Activated T-cell treated with anti-CD3 and anti-CD28 coated beads for 24 hours (primary cell): ENCODE measurements at regions not wholly inside any gene's neighbourhood (a gene's known extent, or its start where the extent isn't known, plus 50 kb on each side); places are given as distances from the start of the nearest gene placed in this dataset.
"Not testable (repeated sequence)": the region's sequence is repeated elsewhere in the genome, so short reads cannot be mapped to it uniquely, and the experiment has no call there.

Experiments
- DNase-seq: peaks from one replicate; pipeline ENCODE4 v3.0.0-alpha.2; 2020; ENCODE audit warnings: low read depth

DNA sequence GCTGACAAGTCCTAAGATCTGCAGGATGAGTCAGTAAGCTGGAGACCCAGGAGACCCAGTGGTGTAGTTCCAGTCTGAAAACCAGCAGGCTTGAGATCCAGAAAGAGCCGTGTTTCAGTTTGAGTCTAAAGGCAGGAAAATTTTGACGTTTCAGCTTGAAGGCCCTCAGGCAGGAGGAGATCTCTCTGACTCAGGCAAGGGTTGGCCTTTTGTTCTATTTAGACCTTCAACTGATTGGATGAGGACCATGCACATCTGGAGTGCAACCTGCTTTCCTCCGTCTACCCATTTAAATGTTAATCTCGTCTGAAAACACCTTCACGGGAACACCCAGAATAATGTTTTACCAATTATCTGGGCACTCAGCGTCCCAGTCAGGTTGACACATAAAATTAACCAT lies 69.5 kb downstream of the NPIPA7 start:
- not testable (repeated sequence) for DNase-seq

DNA sequence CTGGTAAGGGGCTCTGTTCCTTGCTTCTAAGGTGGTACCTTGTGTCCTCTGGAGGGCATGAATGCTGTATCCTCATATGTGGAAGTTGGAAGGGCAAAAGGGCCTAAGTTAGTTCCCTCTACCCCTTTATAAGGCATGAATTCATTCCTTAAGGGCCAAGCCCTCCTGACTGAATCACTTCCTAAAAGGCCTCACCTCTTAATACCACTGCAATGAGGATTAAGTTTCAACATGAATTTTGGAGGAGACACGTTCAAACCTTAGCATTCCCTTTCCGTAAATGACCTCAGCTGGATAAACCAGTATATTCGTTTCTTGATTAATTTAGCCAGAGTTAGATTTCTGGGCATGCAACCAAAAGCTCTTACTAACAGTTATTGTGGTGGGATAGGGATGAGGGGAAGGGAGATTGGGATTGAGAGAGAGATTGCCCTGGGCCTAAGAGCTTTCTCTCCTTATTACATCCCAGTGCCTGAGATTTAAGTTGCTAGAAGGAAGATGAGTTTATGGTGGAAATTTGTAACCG lies 70.8 kb downstream of the NPIPA7 start:
- not testable (repeated sequence) for DNase-seq

DNA sequence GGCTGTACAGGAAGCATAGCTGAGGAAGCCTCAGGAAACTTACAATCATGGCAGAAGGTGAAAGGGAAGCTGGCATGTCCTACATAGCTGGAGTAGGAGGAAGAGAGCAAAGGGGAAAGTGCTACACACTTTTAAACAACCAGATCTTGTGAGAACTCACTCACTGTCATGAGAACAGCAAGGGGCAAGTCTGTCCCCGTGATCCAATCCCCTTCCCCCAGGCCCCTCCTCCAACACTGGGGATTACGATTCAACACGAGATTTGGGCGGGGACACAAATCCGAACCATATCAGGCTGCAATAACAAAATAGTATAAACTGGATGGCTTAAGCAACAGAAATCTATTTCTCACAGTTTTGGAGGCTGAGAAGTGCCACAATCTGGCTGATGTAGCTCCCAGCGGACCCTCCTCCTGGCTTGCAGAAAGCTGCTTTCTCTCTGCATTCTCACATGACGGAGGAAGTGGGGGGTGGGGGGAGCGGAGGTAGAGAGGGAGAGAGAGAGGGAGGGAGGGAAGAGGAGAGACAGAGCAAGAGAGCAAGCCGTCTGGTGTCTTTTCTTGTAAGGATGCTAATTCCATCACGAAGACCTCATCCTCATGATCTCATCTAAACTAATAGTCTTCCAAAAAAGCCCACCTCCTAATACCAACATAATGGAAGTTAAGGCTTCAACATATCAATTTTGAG lies 72.9 kb downstream of the NPIPA7 start:
- not testable (repeated sequence) for DNase-seq

DNA sequence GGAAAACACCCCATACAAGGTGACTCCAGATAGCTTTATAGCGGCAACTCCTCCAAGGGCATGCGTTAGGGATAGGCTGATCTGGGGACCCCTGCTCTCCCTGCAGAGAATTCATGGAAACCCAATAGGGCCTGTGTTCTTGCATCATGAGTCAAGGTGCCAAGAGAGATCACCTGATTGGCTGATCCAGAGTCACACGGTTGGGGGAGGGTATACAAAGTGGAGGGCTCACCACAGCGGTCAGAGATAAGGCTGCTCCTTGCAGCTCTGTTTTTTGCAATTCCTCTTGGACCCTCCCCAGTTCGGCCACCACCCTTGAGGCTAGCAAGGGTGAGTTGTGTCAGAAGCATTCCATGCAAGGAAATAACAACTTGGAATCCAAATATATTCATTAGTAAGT lies 79.6 kb downstream of the NPIPA7 start:
- not testable (repeated sequence) for DNase-seq

DNA sequence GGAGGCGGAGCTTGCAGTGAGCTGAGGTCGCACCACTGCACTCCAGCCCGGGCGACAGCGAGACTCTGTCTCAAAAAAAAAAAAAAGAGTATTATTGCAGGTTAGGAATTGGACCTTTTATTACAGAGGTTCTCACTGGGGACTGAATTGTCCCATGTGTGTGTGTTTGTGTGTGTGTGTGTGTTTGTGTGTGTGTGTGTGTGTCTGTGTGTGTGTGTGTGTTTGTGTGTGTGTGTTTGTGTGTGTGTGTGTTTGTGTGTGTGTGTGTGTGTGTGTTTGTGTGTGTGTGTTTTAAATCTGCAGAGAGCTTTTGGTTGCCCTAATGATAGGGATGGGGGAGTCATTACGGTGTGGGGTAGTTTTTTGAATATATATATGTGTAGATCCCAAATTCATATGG lies 84.9 kb downstream of the NPIPA7 start:
- not testable (repeated sequence) for DNase-seq

DNA sequence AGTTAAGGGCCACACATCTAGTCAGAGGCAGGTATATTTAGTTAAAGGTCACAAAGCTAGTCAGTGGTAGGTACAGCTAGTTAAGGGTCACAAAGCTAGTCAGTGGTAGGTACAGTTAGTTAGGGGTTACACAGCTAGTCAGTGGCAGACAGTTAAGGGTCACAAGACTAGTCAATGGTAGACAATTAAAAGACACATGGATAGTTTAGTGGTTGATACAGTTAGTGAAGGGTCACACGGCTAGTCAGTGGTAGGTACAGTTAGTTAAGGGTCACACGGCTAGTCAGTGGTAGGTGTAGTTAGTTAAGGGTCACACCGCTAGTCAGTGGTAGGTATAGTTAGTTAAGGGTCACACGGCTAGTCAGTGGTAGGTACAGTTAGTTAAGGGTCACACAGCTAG lies 110.0 kb downstream of the NPIPA7 start:
- DNase-seq = not testable (repeated sequence)

DNA sequence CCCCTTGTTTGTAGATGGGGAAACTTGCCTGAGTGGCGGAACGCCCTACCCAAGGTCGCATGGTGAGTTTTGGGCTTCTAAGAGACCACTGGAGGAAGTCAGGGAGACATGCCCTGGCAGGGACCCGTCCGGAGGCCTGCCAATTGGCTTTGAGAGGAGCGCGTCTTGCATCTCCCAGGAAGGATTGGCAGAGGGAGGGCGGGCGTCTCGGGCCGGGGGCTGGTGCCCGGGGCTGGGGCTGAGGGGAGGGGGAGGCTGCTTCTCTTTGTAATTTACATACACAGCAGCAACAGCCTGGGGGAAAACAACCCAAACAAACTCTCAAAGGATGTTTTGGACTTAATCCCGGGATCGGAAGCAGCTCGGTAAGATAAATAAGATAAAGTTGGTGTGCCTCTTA lies 110.5 kb downstream of the NPIPA7 start:
- not testable (repeated sequence) for DNase-seq

DNA sequence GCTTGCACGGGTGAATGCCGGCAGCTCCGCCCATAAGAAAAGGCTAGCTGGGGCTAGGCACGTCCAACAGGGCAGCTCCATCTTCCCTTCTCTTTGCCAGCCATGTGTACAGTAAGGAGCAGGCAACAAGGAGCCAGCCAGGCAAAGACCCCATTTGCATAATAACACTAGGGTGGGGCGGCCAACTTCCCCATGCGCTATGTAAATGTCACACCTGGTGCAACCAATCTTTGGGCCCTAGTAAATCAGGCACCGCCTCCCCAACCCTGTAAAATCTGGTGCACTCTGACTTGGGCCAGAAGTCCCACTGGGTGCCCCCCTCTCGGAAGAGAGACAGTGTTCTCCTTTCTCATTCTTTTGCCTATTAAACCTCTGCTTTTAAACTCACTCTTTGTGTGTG lies 115.2 kb downstream of the NPIPA7 start:
- not testable (repeated sequence) for DNase-seq

DNA sequence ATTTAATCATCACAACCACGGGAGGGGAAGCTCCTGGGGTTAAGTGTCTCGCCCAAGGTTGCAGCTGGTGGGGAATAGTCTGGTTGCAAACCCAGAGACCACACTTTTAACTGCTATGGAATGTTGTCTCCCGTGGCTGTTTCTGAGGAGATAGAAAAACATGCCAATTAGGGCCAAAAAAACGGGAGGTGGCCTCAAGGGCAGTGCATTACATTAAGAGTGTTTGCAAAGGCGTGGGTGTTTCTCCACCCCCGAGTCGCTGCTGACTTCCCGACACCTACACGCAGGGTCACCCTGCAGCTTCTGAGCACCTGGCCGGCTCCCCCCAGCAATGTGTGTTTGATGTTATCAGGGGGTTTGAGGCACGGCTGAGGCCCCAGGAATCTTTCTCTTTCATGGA lies 116.1 kb downstream of the NPIPA7 start:
- not testable (repeated sequence) for DNase-seq

DNA sequence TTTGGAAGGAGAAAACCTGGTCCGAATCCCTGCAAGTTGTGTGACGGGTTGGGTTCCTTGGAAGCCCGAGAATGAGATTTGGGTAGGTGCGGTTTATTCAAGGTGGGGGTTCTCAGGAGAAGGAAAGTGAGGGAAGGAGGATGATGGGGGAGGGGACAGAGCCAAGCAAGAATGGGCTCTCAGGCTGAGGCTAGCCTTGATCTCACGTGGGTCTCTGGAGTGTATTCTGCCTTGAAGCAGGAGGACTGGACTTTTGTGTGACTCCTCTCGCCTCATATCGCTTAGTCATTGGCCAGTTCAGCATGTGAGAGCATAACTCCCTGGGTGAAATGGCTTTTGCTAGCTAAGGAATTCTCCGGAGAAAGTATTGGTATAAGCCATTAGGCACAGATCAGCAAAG lies 120.9 kb downstream of the NPIPA7 start:
- not testable (repeated sequence) for DNase-seq

DNA sequence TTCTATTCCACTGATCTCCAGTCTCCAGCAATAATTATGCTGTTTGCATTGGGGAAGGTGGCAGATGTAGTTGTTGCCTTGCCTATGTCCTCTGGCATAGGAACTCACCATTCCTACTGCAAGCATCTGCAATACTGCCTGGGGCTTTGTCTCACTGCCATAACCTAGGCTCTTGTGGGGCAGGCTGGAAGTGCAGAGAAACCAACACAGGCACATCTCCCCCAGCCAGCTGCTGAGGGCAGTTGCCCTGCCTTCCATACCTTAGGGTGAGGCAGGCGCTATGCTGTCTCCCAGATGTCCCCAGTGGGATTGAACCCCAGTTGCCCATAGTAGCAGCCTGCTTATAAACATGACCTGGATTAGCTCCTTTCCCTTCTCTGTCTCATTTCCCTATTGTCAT lies 128.1 kb downstream of the NPIPA7 start:
- DNase-seq = not testable (repeated sequence)

DNA sequence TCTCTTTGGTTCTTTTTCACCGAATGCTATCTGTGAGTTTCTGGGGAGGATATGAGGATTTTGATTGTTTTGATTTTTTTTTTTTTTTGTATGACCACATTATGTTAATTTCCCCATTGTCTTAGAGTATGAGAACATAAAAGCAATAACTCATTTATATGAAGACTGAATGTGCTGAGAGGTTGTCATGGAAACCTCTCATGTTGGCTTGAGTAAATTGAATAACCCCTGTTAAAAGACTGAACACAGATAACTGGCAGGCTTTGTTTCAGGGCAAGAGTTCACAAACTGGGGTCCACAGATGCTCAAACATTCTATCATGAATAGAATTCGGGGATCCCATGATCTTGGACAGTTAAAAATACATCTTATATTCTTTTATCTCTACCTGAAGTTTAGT lies 129.4 kb downstream of the NPIPA7 start:
- not testable (repeated sequence) for DNase-seq

DNA sequence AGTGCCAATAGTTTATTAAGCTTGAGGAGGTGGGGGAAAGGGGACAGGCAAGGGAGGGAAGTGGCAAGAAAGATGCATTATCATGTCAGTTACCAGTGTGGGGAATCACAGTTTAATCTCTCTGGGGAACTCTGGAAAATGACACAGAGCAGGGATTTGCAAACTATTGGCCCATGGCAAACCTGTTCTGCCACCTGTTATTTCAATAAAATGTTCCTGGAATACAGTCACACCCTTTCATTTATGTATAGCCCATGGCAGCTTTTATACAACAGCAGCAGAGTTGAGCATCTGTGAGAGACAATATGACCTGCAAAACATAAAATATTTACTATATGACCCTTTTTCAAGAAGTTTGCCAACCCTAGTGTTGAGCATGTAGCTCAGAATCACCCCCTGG lies 140.5 kb downstream of the NPIPA7 start:
- DNase-seq = not testable (repeated sequence)

DNA sequence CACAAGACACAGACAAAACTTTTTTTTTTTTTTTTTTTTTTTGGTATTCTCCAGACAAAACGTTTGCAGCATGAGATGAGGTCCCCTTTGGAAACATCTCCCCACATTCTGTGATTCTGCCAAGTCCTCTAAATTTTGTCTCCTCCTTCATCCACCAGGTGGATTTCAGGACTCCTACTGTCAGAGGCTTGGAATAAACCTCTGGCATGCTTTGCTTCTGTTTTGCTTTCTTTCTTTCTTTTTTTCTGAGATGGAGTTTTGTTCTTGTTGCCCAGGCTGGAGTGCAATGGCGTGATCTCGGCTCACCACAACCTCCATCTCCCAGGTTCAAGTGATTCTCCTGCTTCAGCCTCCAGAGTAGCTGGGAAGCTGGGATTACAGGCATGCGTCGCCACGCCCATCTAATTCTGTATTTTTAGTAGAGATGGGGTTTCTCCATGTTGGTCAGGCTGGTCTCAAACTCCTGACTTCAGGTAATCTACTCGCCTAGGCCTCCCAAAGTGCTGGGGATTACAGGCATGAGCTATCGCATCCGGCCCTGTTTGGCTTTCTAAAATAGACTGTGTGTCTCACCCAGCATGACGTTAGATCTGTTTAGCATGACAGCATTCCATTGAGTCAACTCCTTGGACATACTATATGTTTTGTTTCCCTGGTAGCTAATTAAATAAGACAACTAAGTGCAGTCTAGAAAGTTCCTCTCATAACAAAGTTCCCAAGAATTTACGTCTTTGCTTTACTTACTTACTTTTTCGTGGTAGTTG lies 142.5 kb downstream of the NPIPA7 start:
- not testable (repeated sequence) for DNase-seq

DNA sequence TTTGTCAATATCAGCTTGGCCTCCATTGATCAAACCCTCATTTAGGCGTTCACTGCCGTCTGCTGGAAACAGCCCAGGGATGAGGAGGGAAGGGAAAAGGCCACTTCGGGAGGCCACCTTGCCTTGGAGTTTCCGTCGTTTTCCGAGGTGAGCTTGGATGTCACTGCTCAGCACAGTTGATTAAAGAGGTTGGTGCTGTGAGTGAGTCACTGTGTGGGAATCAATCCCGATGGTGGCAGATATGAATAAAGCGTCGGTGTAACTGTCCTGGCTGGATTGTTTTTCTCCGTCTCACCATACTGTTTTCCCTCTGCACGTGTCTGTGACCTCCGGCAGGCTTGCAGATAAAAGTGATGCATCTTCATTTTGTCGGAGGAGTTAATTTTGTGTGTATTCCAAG lies 148.1 kb downstream of the NPIPA7 start:
- DNase-seq = not testable (repeated sequence)

DNA sequence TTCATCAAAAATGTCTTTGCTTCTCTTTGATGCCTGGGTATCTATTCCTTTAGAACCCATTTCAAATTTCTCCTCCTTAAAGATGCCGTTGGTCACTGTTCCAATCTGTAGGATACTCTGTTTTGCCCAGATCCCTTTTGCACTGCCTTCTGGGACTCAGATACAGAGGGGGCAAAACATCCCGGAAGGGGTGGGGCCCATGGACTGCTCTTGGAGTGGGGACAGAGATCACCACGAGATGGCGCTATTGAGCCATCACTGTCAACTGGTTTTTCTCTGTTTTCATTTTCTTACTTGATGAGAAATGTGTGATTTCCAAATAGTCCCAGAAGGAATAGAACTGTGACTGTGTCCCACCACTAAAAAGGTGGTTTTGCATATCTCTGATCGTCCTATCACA lies 151.8 kb downstream of the NPIPA7 start:
- DNase-seq = not testable (repeated sequence)

DNA sequence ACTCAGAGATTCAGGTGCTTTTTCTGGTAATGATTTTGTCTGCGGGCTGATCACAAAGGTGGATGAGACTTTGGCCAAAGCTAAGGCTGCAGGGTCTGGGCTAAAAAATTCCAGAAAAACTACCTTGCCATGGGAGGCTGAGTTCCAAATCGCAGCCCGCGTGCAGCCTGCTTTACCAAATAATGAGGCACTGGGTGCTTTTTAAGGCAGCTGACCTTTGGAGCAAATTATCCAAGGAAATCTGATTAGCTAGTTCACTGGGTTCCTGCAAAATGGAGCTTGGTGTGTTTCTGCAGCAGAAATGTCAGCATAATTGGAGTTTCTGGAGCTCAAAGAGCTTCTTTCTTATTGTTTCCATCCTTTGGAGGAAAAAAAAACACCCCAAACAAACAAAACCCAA lies 156.6 kb downstream of the NPIPA7 start:
- not testable (repeated sequence) for DNase-seq

DNA sequence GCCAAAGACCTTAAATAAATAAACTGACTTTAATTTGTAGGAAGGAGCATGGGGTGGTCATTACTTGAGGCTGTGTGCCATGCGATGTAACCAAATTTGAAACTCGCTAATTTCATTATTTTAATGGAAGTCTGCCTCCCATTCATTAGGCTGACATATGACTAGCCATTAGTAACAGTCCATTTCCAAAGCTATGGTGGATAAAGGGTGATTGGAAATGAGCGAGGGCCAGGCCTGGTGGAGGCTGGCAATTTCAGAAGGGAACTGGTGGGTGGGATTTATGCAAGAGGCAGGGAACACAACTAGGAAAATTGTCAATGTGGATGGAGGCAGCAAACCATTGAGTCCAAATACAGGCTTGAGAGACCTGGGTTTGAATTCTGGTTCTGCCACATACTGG lies 157.2 kb downstream of the NPIPA7 start:
- DNase-seq = not testable (repeated sequence)

DNA sequence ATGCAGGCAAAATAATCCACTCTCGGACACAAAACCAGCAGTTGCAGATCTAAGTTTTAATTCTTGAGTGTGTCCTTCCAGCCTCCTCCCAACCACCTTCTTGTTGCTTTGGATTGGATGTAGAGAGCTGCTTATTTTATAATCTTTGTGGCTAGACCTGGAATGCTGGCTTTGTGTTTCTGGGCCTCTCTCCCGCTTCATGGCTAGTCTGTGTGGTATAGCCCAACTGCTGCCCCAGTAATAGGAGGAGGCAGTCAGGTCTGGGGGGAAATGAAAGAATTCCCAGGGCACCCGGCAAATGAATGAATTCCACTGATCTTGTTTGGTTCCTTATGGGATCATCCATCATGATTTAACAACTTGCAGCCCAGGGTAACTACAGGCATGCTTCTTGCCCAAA lies 170.8 kb downstream of the NPIPA7 start:
- not testable (repeated sequence) for DNase-seq

DNA sequence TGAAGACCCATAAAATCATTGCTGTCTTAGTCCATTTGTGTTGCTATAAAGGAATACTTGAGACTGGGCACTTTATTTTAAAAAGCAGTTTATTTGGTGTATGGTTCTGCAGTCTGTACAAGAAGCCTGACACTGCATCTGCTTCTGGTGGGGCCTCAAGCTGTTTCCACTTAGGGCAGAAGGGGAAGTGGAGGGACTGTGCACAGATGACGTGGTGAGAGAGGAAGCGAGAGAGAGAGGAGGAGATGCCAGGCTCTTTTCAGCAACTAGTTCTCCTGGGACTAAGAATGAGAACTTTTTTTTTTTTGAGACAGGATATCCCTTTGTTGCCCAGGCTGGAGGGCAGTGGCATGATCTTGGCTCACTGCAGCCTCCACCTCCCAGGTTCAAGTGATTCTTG lies 171.9 kb downstream of the NPIPA7 start:
- DNase-seq = not testable (repeated sequence)

DNA sequence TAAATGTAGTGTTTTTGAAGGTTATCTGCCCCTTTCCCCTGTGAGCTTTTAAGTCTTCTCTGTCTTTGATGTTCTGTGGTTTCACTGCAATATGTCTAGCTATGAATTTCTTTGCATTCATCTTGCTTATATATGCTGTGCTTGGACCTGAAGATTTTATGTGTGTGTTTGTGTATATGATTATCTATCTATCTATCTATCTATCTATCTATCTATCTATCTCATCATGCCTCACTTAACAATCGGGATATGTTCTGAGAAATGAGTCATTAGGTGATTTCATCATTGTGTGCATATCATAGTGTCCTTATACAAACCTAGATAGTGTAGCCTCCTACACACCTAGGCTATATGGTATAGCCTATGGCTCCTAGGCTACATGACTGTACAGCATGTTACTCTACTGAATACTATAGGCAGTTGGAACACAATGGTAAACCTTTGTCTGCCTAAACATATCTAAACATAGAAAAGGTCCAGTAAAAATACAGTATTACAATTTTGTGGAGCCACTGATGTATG lies 173.9 kb downstream of the NPIPA7 start:
- not testable (repeated sequence) for DNase-seq

DNA sequence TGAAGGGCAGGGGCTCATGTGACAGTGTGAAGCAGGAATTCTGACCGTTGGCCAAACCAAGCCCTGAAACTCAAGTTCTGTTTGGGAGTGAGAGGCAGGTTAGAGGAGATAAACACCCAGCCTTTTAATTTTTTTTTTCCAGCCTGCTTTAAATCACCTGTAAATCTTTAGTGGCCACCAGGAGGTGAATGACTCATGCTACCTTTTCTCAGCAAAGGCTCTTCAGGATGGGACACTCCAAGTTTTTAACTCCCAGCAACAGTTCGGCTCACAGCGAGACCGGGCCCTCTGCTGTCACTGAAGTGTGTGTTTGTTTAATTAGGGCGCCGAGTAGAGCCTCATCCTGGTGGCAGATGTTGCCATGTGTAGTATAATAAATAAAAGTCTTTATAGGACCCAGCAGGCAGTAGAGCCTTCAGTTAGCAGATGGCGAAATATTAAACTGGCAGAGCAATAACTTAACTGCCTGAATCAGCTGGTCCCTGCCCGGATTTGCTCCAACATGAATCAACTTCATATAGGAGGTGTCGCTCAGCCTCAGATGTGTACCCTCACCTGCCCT lies 180.3 kb downstream of the NPIPA7 start:
- DNase-seq = not testable (repeated sequence)

DNA sequence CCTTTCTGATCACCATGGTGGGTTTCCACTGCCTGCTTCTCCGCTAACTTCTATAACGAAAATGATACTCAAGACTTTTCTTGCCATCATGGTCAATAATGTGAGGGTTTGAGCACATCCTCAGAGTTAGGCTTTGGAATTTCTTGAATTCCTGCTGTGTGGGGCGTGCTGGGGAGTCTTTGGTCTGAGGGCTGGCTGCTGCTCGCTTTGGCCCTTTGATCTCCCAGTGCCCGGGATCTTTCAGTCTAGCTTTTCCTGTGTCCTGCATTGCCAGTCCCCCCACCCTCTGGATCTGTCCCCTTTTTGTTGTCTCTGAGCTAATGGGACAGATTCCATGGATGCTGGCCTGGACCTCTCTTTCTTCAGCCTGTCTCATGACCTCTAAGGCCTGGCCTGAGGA lies 182.6 kb downstream of the NPIPA7 start:
- DNase-seq = not testable (repeated sequence)
